ENCODE measurements at regions not wholly inside any gene's neighbourhood (a gene's known extent, or its start where the extent isn't known, plus 50 kb on each side); places are given as distances from the start of the nearest gene placed in this dataset.

GRCh38 chr1:219277304-219278105 is 103.8 kb downstream of the LYPLAL1 start:
- TF ChIP-seq CTCF (IDR thresholded peaks at IDR 0.05; ENCODE audit: insufficient read depth, low read length, poor library complexity, severe bottlenecking) (no peak), EZH2phosphoT487 (conservative IDR thresholded peaks at IDR 0.05; ENCODE audit: low read length) (no peak)
